Ascending aorta (tissue), 2 donors: ENCODE measurements at regions not wholly inside any gene's neighbourhood (a gene's known extent, or its start where the extent isn't known, plus 50 kb on each side); places are given as distances from the start of the nearest gene placed in this dataset.

Experiments
- DNase-seq, 2 donors: peaks; one replicate each; pipeline ENCODE4 v3.0.0-alpha.2; 2019; ENCODE audit warnings: low spot score in 2 of 2
- H3K27ac ChIP-seq, 2 donors: fragments of 200-600 bp; sonication (generic); one replicate each; pipeline ENCODE4 v1.5.1; 2016 to 2017; ENCODE audit warnings: mild to moderate bottlenecking in 1 of 2
- H3K27me3 ChIP-seq: fragments of 200-600 bp; sonication (generic); one replicate; pipeline ENCODE4 v1.5.1; 2017
- H3K36me3 ChIP-seq, 2 donors: fragments of 200-600 bp; sonication (generic); one replicate each; pipeline ENCODE4 v1.5.1; 2016
- H3K4me1 ChIP-seq, 2 donors: fragments of 200-600 bp; sonication (generic); one replicate each; pipeline ENCODE4 v1.5.1; 2016 to 2017; ENCODE audit warnings: mild to moderate bottlenecking in 1 of 2
- H3K4me3 ChIP-seq, 2 donors: fragments of 200-600 bp; sonication (generic); one replicate each; pipeline ENCODE4 v1.5.1; 2016 to 2017; ENCODE audit warnings: mild to moderate bottlenecking in 1 of 2
- H3K9me3 ChIP-seq, 2 donors: fragments of 200-600 bp; sonication (generic); one replicate each; pipeline ENCODE4 v1.5.1; 2016
- intact Hi-C: fragments of 100-400 bp; cut with DNase I; formaldehyde crosslinking; loops from one replicate; pipeline ENCODE4 v1.15.1; 2023
- TF ChIP-seq, protein P1 (sequence below), 3 experiments: fragments of 200-600 bp in 2 of 3; fragments of 450-650 bp in 1 of 3; sonication (generic) in 2 of 3; IDR thresholded peaks; one replicate each; pipeline ENCODE4 v1.5.1; 2016 to 2019; ENCODE audit warnings: antibody characterized with exemption in 3 of 3, mild to moderate bottlenecking in 1 of 3, moderate library complexity in 1 of 3

- Histone ChIP-seq H3K36me3 (no peaks in the 10 kb centered on the region), H3K4me3 (no peak overlapping the region), H3K4me1 (no peaks in the 10 kb centered on the region), H3K27me3 (no peaks in the 10 kb centered on the region), H3K9me3 (no peaks in the 10 kb centered on the region), H3K27ac (no peak overlapping the region)
- DNase-seq, result no peak
- intact Hi-C loops, result no loop called here
- TF ChIP-seq, protein P1, sequence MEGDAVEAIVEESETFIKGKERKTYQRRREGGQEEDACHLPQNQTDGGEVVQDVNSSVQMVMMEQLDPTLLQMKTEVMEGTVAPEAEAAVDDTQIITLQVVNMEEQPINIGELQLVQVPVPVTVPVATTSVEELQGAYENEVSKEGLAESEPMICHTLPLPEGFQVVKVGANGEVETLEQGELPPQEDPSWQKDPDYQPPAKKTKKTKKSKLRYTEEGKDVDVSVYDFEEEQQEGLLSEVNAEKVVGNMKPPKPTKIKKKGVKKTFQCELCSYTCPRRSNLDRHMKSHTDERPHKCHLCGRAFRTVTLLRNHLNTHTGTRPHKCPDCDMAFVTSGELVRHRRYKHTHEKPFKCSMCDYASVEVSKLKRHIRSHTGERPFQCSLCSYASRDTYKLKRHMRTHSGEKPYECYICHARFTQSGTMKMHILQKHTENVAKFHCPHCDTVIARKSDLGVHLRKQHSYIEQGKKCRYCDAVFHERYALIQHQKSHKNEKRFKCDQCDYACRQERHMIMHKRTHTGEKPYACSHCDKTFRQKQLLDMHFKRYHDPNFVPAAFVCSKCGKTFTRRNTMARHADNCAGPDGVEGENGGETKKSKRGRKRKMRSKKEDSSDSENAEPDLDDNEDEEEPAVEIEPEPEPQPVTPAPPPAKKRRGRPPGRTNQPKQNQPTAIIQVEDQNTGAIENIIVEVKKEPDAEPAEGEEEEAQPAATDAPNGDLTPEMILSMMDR (IDR thresholded peaks at IDR 0.05), result no peak
Observed at GRCh38 chr10:8951440-8952089, 897.1 kb downstream of the GATA3 start.

- Histone ChIP-seq H3K4me3 (no peak overlapping the region), H3K9me3 (no peaks in the 10 kb centered on the region), H3K27me3 (no peaks in the 10 kb centered on the region), H3K36me3 (no peaks in the 10 kb centered on the region), H3K27ac (no peak overlapping the region), H3K4me1 (no peaks in the 10 kb centered on the region)
- intact Hi-C loops, result no loop called here
- no peak for DNase-seq
- TF ChIP-seq, protein P1 (IDR thresholded peaks at IDR 0.05), result no peak
Observed at GRCh38 chr10:8956400-8956799, 901.9 kb downstream of the GATA3 start.

- Histone ChIP-seq H3K9me3 (no peaks in the 10 kb centered on the region), H3K4me1 (no peaks in the 10 kb centered on the region), H3K4me3 (no peak overlapping the region), H3K27me3 (no peaks in the 10 kb centered on the region), H3K36me3 (no peaks in the 10 kb centered on the region), H3K27ac (no peak overlapping the region)
- intact Hi-C loops, result no loop called here
- TF ChIP-seq, protein P1 (IDR thresholded peaks at IDR 0.05), result no peak
- no peak for DNase-seq
Observed at GRCh38 chr10:8962249-8962648, 907.8 kb downstream of the GATA3 start.

DNA sequence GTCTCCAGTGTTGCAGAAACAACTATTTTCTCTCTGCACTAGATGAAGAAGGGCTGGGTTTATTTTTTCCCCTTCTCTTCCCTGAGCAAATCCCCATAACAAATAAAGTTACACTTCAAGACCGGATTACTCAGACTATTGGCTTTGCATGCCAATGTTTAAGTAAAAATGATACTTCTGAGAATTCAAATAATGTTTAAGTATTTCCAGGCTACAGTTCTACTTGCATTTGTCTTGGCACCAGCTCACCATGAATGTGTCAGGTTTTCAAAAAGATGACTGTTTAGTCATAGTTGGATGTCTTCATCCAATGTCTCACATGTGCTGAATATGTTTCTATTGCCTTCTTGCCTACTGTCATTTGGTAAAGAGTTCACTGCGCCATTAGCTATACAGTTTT lies 912.6 kb downstream of the GATA3 start:
- Histone ChIP-seq H3K27me3 (no peaks in the 10 kb centered on the region), H3K27ac (no peak overlapping the region), H3K4me3 (no peak overlapping the region), H3K36me3 (no peaks in the 10 kb centered on the region), H3K9me3 (no peaks in the 10 kb centered on the region), H3K4me1 (no peaks in the 10 kb centered on the region)
- intact Hi-C loops, result no loop called here
- no peak for DNase-seq
- TF ChIP-seq, protein P1 (IDR thresholded peaks at IDR 0.05), result no peak

GRCh38 chr10:8969853-8970252 lies 915.4 kb downstream of the GATA3 start:
- H3K4me3 ChIP-seq, result no peak overlapping the region
- H3K9me3 ChIP-seq, result no peaks in the 10 kb centered on the region
- TF ChIP-seq, protein P1 (IDR thresholded peaks at IDR 0.05), result no peak
- no peaks in the 10 kb centered on the region for H3K4me1 ChIP-seq
- intact Hi-C loops, result no loop called here
- H3K27me3 ChIP-seq, result no peaks in the 10 kb centered on the region
- DNase-seq, result no peak
- no peak overlapping the region for H3K27ac ChIP-seq
- no peaks in the 10 kb centered on the region for H3K36me3 ChIP-seq

DNA sequence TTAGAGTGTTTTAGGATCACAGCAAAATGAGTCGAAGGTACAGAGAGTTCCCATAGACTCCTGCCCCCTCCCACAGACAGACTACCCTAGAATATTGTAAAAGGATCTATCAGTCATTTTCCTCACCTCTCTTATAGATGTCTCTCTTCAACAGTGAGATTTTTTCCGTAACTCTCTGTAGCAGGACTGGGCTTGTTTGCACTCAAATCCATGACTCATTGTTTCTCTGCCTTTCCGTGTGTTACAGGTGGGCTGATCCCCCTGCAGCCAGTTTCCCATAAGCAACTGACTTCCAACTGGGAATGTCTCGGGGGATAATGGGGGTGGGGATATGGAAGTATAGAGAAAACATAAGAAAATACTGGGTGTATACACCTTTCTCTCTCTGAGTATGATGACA lies 921.0 kb downstream of the GATA3 start:
- no peak overlapping the region for H3K27ac ChIP-seq
- H3K4me1 ChIP-seq, result no peaks in the 10 kb centered on the region
- TF ChIP-seq, protein P1 (IDR thresholded peaks at IDR 0.05), result no peak
- no peaks in the 10 kb centered on the region for H3K27me3 ChIP-seq
- DNase-seq, result no peak
- H3K36me3 ChIP-seq, result no peaks in the 10 kb centered on the region
- intact Hi-C loops, result no loop called here
- H3K9me3 ChIP-seq, result no peaks in the 10 kb centered on the region
- H3K4me3 ChIP-seq, result no peak overlapping the region
